DMS 273 (cell line): ENCODE measurements at regions not wholly inside any gene's neighbourhood (a gene's known extent, or its start where the extent isn't known, plus 50 kb on each side); places are given as distances from the start of the nearest gene placed in this dataset.

Experiments used
- DNase-seq: peaks from one replicate; lab custom pipeline; 2025; ENCODE audit not compliant: unreplicated experiment; lab: John Stamatoyannopoulos, UW

GRCh38 chr19:28494461-28494860, 718.5 kb downstream of the UQCRFS1 start:
- DNase-seq, result no peak

- DNase-seq, result no peak
These were observed 719.1 kb downstream of the UQCRFS1 start for GRCh38 chr19:28493884-28494283.

- no peak for DNase-seq
These were observed 720.3 kb downstream of the UQCRFS1 start for GRCh38 chr19:28492621-28493020.

GRCh38 chr19:28492201-28492600, 720.8 kb downstream of the UQCRFS1 start:
- DNase-seq, result no peak

GRCh38 chr19:28489776-28490175, 723.2 kb downstream of the UQCRFS1 start:
- no peak for DNase-seq

- no peak for DNase-seq
These were observed 723.8 kb downstream of the UQCRFS1 start for GRCh38 chr19:28489126-28489660.

- no peak for DNase-seq
These were observed 725.0 kb downstream of the UQCRFS1 start for GRCh38 chr19:28487999-28488398.

- DNase-seq, result no peak
These were observed 726.0 kb downstream of the UQCRFS1 start for GRCh38 chr19:28486926-28487325.

- no peak for DNase-seq
These were observed 726.5 kb downstream of the UQCRFS1 start for GRCh38 chr19:28486473-28486872.

- DNase-seq, result peak; percentile 3
These were observed 727.7 kb downstream of the UQCRFS1 start for GRCh38 chr19:28485292-28485691.

GRCh38 chr19:28483197-28483596, 729.8 kb downstream of the UQCRFS1 start:
- DNase-seq, result no peak

GRCh38 chr19:28482221-28482620, 730.7 kb downstream of the UQCRFS1 start:
- DNase-seq, result no peak

GRCh38 chr19:28481674-28482073, 731.3 kb downstream of the UQCRFS1 start:
- DNase-seq, result no peak

- no peak for DNase-seq
These were observed 737.4 kb downstream of the UQCRFS1 start for GRCh38 chr19:28475525-28475924.

GRCh38 chr19:28472843-28473242, 740.1 kb downstream of the UQCRFS1 start:
- no peak for DNase-seq

- DNase-seq, result no peak
These were observed 741.0 kb downstream of the UQCRFS1 start for GRCh38 chr19:28471731-28472510.

GRCh38 chr19:28469544-28469943, 743.4 kb downstream of the UQCRFS1 start:
- DNase-seq, result no peak

GRCh38 chr19:28468701-28469459, 744.1 kb downstream of the UQCRFS1 start:
- DNase-seq, result no peak

- peak; percentile 77 for DNase-seq
These were observed 746.6 kb downstream of the UQCRFS1 start for GRCh38 chr19:28466107-28467045.

- DNase-seq, result peak; percentile 22
These were observed 747.4 kb downstream of the UQCRFS1 start for GRCh38 chr19:28465371-28466086.
